ENCODE measurements at regions not wholly inside any gene's neighbourhood (a gene's known extent, or its start where the extent isn't known, plus 50 kb on each side); places are given as distances from the start of the nearest gene placed in this dataset.

GRCh38 chr18:8501044-8501443 lies 108.2 kb upstream of the RAB12 start:
- H3K9me3 ChIP-seq (ENCODE audit: low read length), result no peaks in the 10 kb centered on the region
- intact Hi-C loops (cut with micrococcal nuclease; ENCODE audit: unreplicated experiment) (no loop called here), in situ Hi-C loops (cut with HindIII; ENCODE audit: extremely low pct_ligation_motif_present, low pct_unique_long_range_greater_than_20kb) (no loop called here)
- WGBS (ENCODE audit: low lambda C conversion rate), result 9% methylated on average over 10 of the region's 12 CpGs
- FAIRE-seq (no peak), ATAC-seq (no peak), DNase-seq (ENCODE audit: low spot score) (no peak)
- no peak overlapping the region for H2AFZ ChIP-seq (ENCODE audit: low read length)
- H3K36me3 ChIP-seq (replicated peaks in 1 of 2; ENCODE audit: control insufficient read depth in 1 of 2, insufficient read depth in 2 of 2, low read length in 2 of 2), result no peaks in the 10 kb centered on the region
- no peaks in the 10 kb centered on the region for H3K79me2 ChIP-seq (ENCODE audit: insufficient read depth, low read length)
- H3K4me2 ChIP-seq (ENCODE audit: low read depth, low read length), result no peak overlapping the region
- no peak overlapping the region for H3K4me3 ChIP-seq (replicated peaks in 1 of 3; ENCODE audit: insufficient read depth in 1 of 3, low read depth in 2 of 3, low read length in 3 of 3)
- peaks cover 1 to 12% of the 10 kb centered on the region in 2 experiments; a peak in 3 of 5 replicates for H3K27me3 ChIP-seq (ENCODE audit: control insufficient read depth in 1 of 2, insufficient read depth in 2 of 2, low read length in 2 of 2)
- no peak overlapping the region for H3K9ac ChIP-seq (ENCODE audit: insufficient read depth, low read depth, low read length)
- H4K20me1 ChIP-seq (ENCODE audit: insufficient read depth, low read length), result no peaks in the 10 kb centered on the region
- TF ChIP-seq PPARG (CRISPR knock-in tag; conservative IDR thresholded peaks at IDR 0.05) (no peak), GZF1 (CRISPR knock-in tag; IDR thresholded peaks at IDR 0.05) (no peak), FOSL2 (CRISPR knock-in tag; IDR thresholded peaks at IDR 0.05) (no peak), EED (CRISPR knock-in tag; IDR thresholded peaks at IDR 0.05) (no peak), MED1 (CRISPR knock-in tag; IDR thresholded peaks at IDR 0.05) (no peak), ZNF275 (CRISPR knock-in tag; IDR thresholded peaks at IDR 0.05; ENCODE audit: borderline replicate concordance) (no peak), ARHGAP35 (CRISPR knock-in tag; IDR thresholded peaks at IDR 0.05; ENCODE audit: borderline replicate concordance) (no peak), XRCC5 (optimal IDR thresholded peaks at IDR 0.05; ENCODE audit: low read length) (no peak), ZNF749 (CRISPR knock-in tag; IDR thresholded peaks at IDR 0.05; ENCODE audit: borderline replicate concordance) (no peak), ZNF580 (CRISPR knock-in tag; IDR thresholded peaks at IDR 0.05; ENCODE audit: borderline replicate concordance, low read depth) (no peak)
- POLR2A ChIA-PET, result no interaction called here
- no peaks in the 10 kb centered on the region for H3K4me1 ChIP-seq (ENCODE audit: insufficient read depth, low read length)
- CTCF ChIA-PET (ENCODE audit: low intra/inter-chr PET ratio, low total read pairs), result no interaction called here
- no peak overlapping the region for H3K27ac ChIP-seq (ENCODE audit: extremely low read length, insufficient read depth, low read length)
- BruUV-seq (replicated peaks), result no TSS peak

Data from HepG2 (cell line).